K562 (cell line): ENCODE measurements at regions not wholly inside any gene's neighbourhood (a gene's known extent, or its start where the extent isn't known, plus 50 kb on each side); places are given as distances from the start of the nearest gene placed in this dataset.
A peak's percentile ranks its signal among the peaks of the same experiment; 100 is the strongest.

Experiments used
- HDAC2 ChIP-seq: fragments of 450-650 bp; IDR thresholded peaks from 2 replicates; pipeline ENCODE4 v1.6.1; 2016; ENCODE audit warnings: mild to moderate bottlenecking
- JUND ChIP-seq, 2 experiments: IDR thresholded peaks; 2 replicates in 1 of 2; 3 replicates in 1 of 2; pipeline ENCODE4 v1.6.1; 2011; ENCODE audit warnings: borderline replicate concordance in 2 of 2, low read depth in 2 of 2, low read length in 2 of 2, improper control_type of control experiment in 1 of 2, missing biosample characterization in 1 of 2, missing genetic modification characterization in 1 of 2, missing genetic modification reagents in 1 of 2
- MEIS2 ChIP-seq: fragments of 450-650 bp; IDR thresholded peaks from 2 replicates; pipeline ENCODE4 v1.6.1; 2014; ENCODE audit warnings: mild to moderate bottlenecking; ENCODE audit not compliant: partially characterized antibody
- MYNN ChIP-seq, 2 experiments: sonication (generic); formaldehyde crosslinking in 1 of 2; IDR thresholded peaks; 2 replicates each; pipeline versions ENCODE4 v1.5.0 to v1.6.1; 2016 to 2020; ENCODE audit warnings: antibody characterized with exemption in 1 of 2, missing genetic modification reagents in 1 of 2
- NFXL1 ChIP-seq: fragments of 450-650 bp; formaldehyde crosslinking; IDR thresholded peaks from 2 replicates; pipeline ENCODE4 v1.4.0; 2021; ENCODE audit warnings: mild to moderate bottlenecking
- RAD51 ChIP-seq: fragments of 450-650 bp; IDR thresholded peaks from 2 replicates; pipeline ENCODE4 v1.7.1; 2016; ENCODE audit warnings: low read depth, mild to moderate bottlenecking, borderline replicate concordance
- RBM22 ChIP-seq: fragments of 200-400 bp; formaldehyde crosslinking; IDR thresholded peaks from 2 replicates; pipeline ENCODE4 v1.6.1; 2018; ENCODE audit warnings: low read length, low read depth; ENCODE audit not compliant: poor library complexity, severe bottlenecking
- TOE1 ChIP-seq, 2 experiments: fragments of 450-650 bp in 1 of 2; sonication (generic) in 1 of 2; formaldehyde crosslinking in 1 of 2; IDR thresholded peaks; 2 replicates each; pipeline versions ENCODE4 v1.7.1 to v1.8.0; 2016 to 2022; ENCODE audit warnings: borderline replicate concordance in 2 of 2, mild to moderate bottlenecking in 2 of 2, antibody characterized with exemption in 1 of 2, inconsistent platforms in 1 of 2, low read depth in 1 of 2, missing genetic modification reagents in 1 of 2, moderate library complexity in 1 of 2
- U2AF1 ChIP-seq: fragments of 200-400 bp; formaldehyde crosslinking; optimal IDR thresholded peaks from 2 replicates; pipeline ENCODE3; 2017; ENCODE audit warnings: mild to moderate bottlenecking, low read depth, low read length, moderate library complexity
- ZC3H4 ChIP-seq: sonication (generic); formaldehyde crosslinking; IDR thresholded peaks from 2 replicates; pipeline ENCODE4 v1.9.0; 2021; ENCODE audit warnings: missing genetic modification reagents, borderline replicate concordance
- TF ChIP-seq, protein P1 (sequence below): fragments of 250-450 bp; sonication (Bioruptor Pico); IDR thresholded peaks from 2 replicates; pipeline ENCODE4 v1.4.0; 2020; ENCODE audit warnings: mild to moderate bottlenecking, moderate library complexity
- TF ChIP-seq, protein P2 (sequence below), 2 experiments: fragments of 450-650 bp; IDR thresholded peaks; 2 replicates each; pipeline ENCODE4 v1.6.1; 2016; ENCODE audit warnings: mild to moderate bottlenecking in 2 of 2, borderline replicate concordance in 1 of 2, low read depth in 1 of 2, moderate library complexity in 1 of 2
- TF ChIP-seq, protein P3 (sequence below): fragments of 450-650 bp; IDR thresholded peaks from 2 replicates; pipeline ENCODE4 v1.6.1; 2018; ENCODE audit not compliant: partially characterized antibody

DNA sequence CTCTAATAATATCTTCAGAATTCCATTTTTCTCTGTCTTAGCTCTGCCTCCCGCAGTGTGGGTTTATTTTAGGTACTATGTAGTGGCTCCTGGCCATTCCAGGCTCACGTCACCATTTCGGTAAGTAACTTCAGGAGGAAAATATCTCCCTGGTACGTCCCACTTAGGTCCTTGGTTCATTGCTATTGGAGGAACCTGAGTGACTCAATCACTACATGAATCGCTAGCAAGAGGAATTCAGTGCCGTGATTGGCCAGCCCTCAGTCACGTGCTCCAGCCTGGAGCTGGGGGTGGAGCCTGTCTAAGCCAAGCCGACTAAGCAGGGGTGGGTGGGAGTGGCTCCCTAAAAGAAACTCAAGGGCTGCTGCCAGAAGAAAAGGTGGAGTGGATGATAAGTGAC is 67.3 kb upstream of the E2F3 start (continued):
- TF ChIP-seq, protein P1, sequence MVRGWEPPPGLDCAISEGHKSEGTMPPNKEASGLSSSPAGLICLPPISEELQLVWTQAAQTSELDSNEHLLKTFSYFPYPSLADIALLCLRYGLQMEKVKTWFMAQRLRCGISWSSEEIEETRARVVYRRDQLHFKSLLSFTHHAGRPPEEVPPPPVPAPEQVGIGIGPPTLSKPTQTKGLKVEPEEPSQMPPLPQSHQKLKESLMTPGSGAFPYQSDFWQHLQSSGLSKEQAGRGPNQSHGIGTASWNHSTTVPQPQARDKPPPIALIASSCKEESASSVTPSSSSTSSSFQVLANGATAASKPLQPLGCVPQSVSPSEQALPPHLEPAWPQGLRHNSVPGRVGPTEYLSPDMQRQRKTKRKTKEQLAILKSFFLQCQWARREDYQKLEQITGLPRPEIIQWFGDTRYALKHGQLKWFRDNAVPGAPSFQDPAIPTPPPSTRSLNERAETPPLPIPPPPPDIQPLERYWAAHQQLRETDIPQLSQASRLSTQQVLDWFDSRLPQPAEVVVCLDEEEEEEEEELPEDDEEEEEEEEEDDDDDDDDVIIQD (CRISPR knock-in tag) = no peak
- TF ChIP-seq TOE1 (IDR thresholded peaks at IDR 0.05; ENCODE audit: borderline replicate concordance) (peak; percentile 94), TOE1 (CRISPR knock-in tag; IDR thresholded peaks at IDR 0.05; ENCODE audit: borderline replicate concordance, low read depth) (no peak), NFXL1 (CRISPR knock-in tag) (no peak), MYNN (IDR thresholded peaks at IDR 0.05) (no peak), MYNN (CRISPR knock-in tag; IDR thresholded peaks at IDR 0.05) (no peak), U2AF1 (no peak), MEIS2 (peak; percentile 22), JUND (IDR thresholded peaks at IDR 0.05; ENCODE audit: borderline replicate concordance, low read depth, low read length) (peak; percentile 26; the same call in 1 of the 2 replicates), JUND (tag; IDR thresholded peaks at IDR 0.05; ENCODE audit: borderline replicate concordance, low read depth, low read length) (no peak; the same call in 2 of the 3 replicates), HDAC2 (no peak), RAD51 (peak; percentile 96), RBM22 (no peak), ZC3H4 (CRISPR knock-in tag) (no peak)
- TF ChIP-seq, protein P2, sequence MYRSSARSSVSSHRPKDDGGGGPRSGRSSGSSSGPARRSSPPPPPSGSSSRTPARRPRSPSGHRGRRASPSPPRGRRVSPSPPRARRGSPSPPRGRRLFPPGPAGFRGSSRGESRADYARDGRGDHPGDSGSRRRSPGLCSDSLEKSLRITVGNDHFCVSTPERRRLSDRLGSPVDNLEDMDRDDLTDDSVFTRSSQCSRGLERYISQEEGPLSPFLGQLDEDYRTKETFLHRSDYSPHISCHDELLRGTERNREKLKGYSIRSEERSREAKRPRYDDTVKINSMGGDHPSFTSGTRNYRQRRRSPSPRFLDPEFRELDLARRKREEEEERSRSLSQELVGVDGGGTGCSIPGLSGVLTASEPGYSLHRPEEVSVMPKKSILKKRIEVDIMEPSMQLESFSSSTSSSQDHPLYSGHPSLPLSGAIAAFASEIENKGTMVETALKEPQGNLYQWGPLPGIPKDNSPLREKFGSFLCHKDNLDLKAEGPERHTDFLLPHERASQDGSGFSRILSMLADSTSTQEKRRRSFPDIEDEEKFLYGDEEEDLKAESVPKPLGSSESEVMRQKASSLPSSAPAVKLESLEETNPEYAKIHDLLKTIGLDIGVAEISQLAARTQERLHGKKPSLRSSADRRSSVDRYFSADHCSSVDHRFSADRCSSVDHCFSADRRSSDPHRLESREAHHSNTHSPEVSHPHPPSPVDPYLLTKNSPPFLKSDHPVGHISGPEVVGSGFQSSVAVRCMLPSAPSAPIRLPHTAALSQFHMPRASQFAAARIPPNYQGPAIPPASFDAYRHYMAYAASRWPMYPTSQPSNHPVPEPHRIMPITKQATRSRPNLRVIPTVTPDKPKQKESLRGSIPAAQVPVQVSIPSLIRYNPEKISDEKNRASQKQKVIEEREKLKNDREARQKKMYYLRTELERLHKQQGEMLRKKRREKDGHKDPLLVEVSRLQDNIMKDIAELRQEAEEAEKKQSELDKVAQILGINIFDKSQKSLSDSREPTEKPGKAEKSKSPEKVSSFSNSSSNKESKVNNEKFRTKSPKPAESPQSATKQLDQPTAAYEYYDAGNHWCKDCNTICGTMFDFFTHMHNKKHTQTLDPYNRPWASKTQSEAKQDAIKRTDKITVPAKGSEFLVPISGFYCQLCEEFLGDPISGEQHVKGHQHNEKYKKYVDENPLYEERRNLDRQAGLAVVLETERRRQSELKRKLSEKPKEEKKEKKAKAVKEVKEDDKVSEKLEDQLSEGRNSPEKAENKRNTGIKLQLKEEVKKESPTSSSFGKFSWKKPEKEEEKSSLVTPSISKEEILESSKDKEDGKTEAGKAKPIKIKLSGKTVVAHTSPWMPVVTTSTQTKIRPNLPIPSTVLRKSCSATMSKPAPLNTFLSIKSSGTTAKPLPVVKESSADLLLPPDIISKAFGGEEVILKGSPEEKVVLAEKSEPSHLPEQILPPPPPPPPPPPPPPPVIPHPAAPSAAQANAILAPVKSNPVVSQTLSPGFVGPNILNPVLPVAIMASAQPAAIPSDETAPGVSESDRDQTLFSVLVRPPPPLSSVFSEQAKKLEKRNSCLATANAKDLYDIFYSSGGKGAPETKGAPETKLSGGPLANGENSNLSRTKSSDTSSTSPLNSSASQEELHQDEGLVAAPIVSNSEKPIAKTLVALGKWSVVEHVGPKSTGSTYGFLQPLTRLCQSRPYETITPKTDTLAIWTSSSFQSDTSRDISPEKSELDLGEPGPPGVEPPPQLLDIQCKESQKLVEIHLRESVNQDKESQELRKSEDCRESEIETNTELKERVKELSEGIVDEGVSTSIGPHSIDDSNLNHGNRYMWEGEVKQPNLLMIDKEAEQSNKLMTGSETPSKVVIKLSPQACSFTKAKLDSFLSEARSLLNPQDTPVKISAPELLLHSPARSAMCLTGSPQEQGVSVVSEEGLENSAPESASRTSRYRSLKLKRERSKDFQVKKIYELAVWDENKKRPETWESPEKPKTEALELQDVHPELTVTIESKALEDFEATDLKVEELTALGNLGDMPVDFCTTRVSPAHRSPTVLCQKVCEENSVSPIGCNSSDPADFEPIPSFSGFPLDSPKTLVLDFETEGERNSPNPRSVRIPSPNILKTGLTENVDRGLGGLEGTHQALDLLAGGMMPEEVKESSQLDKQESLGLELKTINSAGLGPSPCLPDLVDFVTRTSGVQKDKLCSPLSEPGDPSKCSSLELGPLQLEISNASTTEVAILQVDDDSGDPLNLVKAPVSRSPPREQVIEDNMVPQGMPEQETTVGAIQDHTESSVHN (IDR thresholded peaks at IDR 0.05; ENCODE audit: borderline replicate concordance in 1 of 2, low read depth in 1 of 2) = no peak
- TF ChIP-seq, protein P3, sequence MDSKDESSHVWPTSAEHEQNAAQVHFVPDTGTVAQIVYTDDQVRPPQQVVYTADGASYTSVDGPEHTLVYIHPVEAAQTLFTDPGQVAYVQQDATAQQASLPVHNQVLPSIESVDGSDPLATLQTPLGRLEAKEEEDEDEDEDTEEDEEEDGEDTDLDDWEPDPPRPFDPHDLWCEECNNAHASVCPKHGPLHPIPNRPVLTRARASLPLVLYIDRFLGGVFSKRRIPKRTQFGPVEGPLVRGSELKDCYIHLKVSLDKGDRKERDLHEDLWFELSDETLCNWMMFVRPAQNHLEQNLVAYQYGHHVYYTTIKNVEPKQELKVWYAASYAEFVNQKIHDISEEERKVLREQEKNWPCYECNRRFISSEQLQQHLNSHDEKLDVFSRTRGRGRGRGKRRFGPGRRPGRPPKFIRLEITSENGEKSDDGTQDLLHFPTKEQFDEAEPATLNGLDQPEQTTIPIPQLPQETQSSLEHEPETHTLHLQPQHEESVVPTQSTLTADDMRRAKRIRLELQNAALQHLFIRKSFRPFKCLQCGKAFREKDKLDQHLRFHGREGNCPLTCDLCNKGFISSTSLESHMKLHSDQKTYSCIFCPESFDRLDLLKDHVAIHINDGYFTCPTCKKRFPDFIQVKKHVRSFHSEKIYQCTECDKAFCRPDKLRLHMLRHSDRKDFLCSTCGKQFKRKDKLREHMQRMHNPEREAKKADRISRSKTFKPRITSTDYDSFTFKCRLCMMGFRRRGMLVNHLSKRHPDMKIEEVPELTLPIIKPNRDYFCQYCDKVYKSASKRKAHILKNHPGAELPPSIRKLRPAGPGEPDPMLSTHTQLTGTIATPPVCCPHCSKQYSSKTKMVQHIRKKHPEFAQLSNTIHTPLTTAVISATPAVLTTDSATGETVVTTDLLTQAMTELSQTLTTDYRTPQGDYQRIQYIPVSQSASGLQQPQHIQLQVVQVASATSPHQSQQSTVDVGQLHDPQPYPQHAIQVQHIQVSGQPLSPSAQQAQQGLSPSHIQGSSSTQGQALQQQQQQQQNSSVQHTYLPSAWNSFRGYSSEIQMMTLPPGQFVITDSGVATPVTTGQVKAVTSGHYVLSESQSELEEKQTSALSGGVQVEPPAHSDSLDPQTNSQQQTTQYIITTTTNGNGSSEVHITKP = peak; percentile 87
- TF ChIP-seq, all 486 proteins: peak for 25
